HL-60 (cell line): ENCODE measurements at regions not wholly inside any gene's neighbourhood (a gene's known extent, or its start where the extent isn't known, plus 50 kb on each side); places are given as distances from the start of the nearest gene placed in this dataset.

ENCODE experiments used
- DNase-seq, 2 experiments: peaks; one replicate each; pipeline ENCODE4 v3.0.0-alpha.2; 2010 to 2020; ENCODE audit warnings: low read depth in 1 of 2, low spot score in 1 of 2
- H3K27ac ChIP-seq: fragments of 250-450 bp; sonication (Bioruptor Pico); replicated peaks from 2 replicates; pipeline ENCODE4 v1.5.1; 2020; ENCODE audit warnings: mild to moderate bottlenecking, moderate library complexity
- H3K27me3 ChIP-seq: fragments of 250-450 bp; sonication (Bioruptor Pico); 2 replicates; pipeline ENCODE4 v1.5.1; 2021; ENCODE audit warnings: mild to moderate bottlenecking, moderate library complexity; ENCODE audit not compliant: insufficient read depth, poor library complexity, severe bottlenecking
- H3K4me3 ChIP-seq: replicated peaks from 2 replicates; pipeline ENCODE4 v1.5.1; 2011; ENCODE audit warnings: mild to moderate bottlenecking, control low read depth, low read length; ENCODE audit not compliant: insufficient read depth
- CTCF ChIP-seq: IDR thresholded peaks from one replicate; pipeline ENCODE4 v1.5.1; 2011; ENCODE audit warnings: low read length, control low read depth, inconsistent platforms; ENCODE audit not compliant: insufficient read depth
- GABPA ChIP-seq: IDR thresholded peaks from 2 replicates; pipeline ENCODE4 v1.6.1; 2012; ENCODE audit warnings: low read depth
- POLR2AphosphoS5 ChIP-seq: IDR thresholded peaks from 2 replicates; pipeline ENCODE4 v1.6.1; 2012; ENCODE audit warnings: low read depth
- REST ChIP-seq: IDR thresholded peaks from 2 replicates; pipeline ENCODE4 v1.6.1; 2012; ENCODE audit warnings: low read depth; ENCODE audit not compliant: insufficient replicate concordance
- SPI1 ChIP-seq: IDR thresholded peaks from 2 replicates; pipeline ENCODE4 v1.6.1; 2012; ENCODE audit warnings: low read depth, mild to moderate bottlenecking, borderline replicate concordance

GRCh38 chr20:1786486-1786885, 108.7 kb upstream of the SIRPA start:
- no peak for DNase-seq
- Histone ChIP-seq H3K27me3 (no peaks in the 10 kb centered on the region), H3K4me3 (no peak overlapping the region), H3K27ac (no peak overlapping the region)
- TF ChIP-seq POLR2AphosphoS5 (no peak), CTCF (no peak), SPI1 (no peak), REST (no peak), GABPA (no peak)

- no peak for DNase-seq
- Histone ChIP-seq H3K27me3 (no peaks in the 10 kb centered on the region), H3K27ac (no peak overlapping the region), H3K4me3 (no peak overlapping the region)
- no peak for TF ChIP-seq CTCF
- TF ChIP-seq SPI1 = no peak
- TF ChIP-seq POLR2AphosphoS5 = no peak
Measured at GRCh38 chr20:1784586-1784985, 110.6 kb upstream of the SIRPA start.

GRCh38 chr20:1783245-1783644, 112.0 kb upstream of the SIRPA start:
- Histone ChIP-seq H3K27ac (no peak overlapping the region), H3K27me3 (no peaks in the 10 kb centered on the region), H3K4me3 (no peak overlapping the region)
- no peak for TF ChIP-seq REST
- no peak for TF ChIP-seq CTCF
- TF ChIP-seq POLR2AphosphoS5 = no peak
- TF ChIP-seq SPI1 = peak; percentile 55; the same call in 1 of the 2 replicates
- DNase-seq = no peak

- no peak overlapping the region for H3K27ac ChIP-seq
- no peak overlapping the region for H3K4me3 ChIP-seq
- DNase-seq = no peak
- TF ChIP-seq CTCF (no peak), REST (no peak)
- no peaks in the 10 kb centered on the region for H3K27me3 ChIP-seq
Measured at GRCh38 chr20:1782181-1782580, 113.0 kb upstream of the SIRPA start.
